HCT116 (cell line): ENCODE measurements at regions not wholly inside any gene's neighbourhood (a gene's known extent, or its start where the extent isn't known, plus 50 kb on each side); places are given as distances from the start of the nearest gene placed in this dataset.

ENCODE experiments used
- CTCF ChIP-seq, 3 experiments: fragments of 200-600 bp in 1 of 3; sonication (generic) in 1 of 3; IDR thresholded peaks in 2 of 3; conservative IDR thresholded peaks in 1 of 3; 2 replicates each; pipeline ENCODE4 v1.5.1; 2012 to 2017; ENCODE audit warnings: low read depth in 2 of 3, low read length in 2 of 3, antibody characterized with exemption in 1 of 3, borderline replicate concordance in 1 of 3, control low read depth in 1 of 3, mild to moderate bottlenecking in 1 of 3, mixed read lengths in 1 of 3, mixed run types in 1 of 3, moderate library complexity in 1 of 3; ENCODE audit not compliant: insufficient read depth in 1 of 3
- POLR2A ChIP-seq: IDR thresholded peaks from 2 replicates; pipeline ENCODE4 v1.7.0; 2011; ENCODE audit warnings: borderline replicate concordance; ENCODE audit not compliant: insufficient read depth, insufficient read length; ENCODE audit errors: extremely low read depth

- no peak for TF ChIP-seq POLR2A
- no peak for TF ChIP-seq CTCF (IDR thresholded peaks at IDR 0.05 in 2 of 3, conservative IDR thresholded peaks at IDR 0.05 in 1 of 3; ENCODE audit: borderline replicate concordance in 1 of 3, insufficient read depth in 1 of 3, low read depth in 2 of 3, low read length in 2 of 3)
Observed at GRCh38 chr2:129642526-129643043, 336.9 kb upstream of the RAB6C start.
